ENCODE measurements at regions not wholly inside any gene's neighbourhood (a gene's known extent, or its start where the extent isn't known, plus 50 kb on each side); places are given as distances from the start of the nearest gene placed in this dataset.

DNA sequence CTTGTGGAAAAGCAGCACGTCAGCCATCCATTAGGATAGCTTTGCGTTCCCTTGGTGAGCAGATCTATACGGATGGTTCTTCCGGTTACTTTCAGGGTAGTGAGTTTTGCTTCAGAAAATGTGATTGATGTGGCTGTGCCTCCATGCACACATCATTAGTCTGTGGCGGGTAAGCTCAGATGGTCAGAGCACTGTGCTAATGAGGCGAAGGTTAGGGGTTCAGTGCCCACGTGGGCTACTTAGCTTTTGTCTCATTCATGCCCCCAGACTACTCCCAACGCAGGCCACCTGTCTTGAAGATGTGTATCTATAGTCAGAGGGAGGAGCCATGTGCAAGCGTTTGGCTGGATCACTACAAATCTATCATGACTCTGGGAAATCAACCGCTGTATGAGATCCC, 322.8 kb upstream of the POU3F3 start (continued):
- TF ChIP-seq RAD21 (IDR thresholded peaks at IDR 0.05 in 1 of 2, conservative IDR thresholded peaks at IDR 0.05 in 1 of 2; ENCODE audit: low read depth in 2 of 2, low read length in 2 of 2), result no peak
- TF ChIP-seq TAF1 (IDR thresholded peaks at IDR 0.05; ENCODE audit: low read depth, low read length), result no peak
- no peak for TF ChIP-seq PHF8 (conservative IDR thresholded peaks at IDR 0.05; ENCODE audit: low read depth, low read length)
- no peak for TF ChIP-seq SIX5 (IDR thresholded peaks at IDR 0.05; ENCODE audit: low read depth, low read length)

Measured in H1 (cell line).